ENCODE measurements at regions not wholly inside any gene's neighbourhood (a gene's known extent, or its start where the extent isn't known, plus 50 kb on each side); places are given as distances from the start of the nearest gene placed in this dataset.

- no TSS peak for BruUV-seq (replicated peaks)
- Histone ChIP-seq H3K4me1 (ENCODE audit: control insufficient read depth in 1 of 2, insufficient read depth in 2 of 2, low read length in 2 of 2) (no peaks in the 10 kb centered on the region), H2AFZ (ENCODE audit: low read depth, low read length, poor library complexity, severe bottlenecking) (no peak overlapping the region), H3K9ac (ENCODE audit: low read length) (no peak overlapping the region), H3K9me3 (ENCODE audit: control insufficient read depth in 1 of 2, insufficient read depth in 1 of 2, low read depth in 1 of 2, low read length in 2 of 2) (no peaks in the 10 kb centered on the region), H3K4me3 (replicated peaks in 1 of 2; ENCODE audit: low read depth in 1 of 2, low read length in 2 of 2) (no peak overlapping the region), H3K27ac (ENCODE audit: low read depth, low read length) (no peak overlapping the region), H3K9me2 (ENCODE audit: insufficient read depth) (no peaks in the 10 kb centered on the region), H3K27me3 (ENCODE audit: insufficient read depth, low read length) (no peaks in the 10 kb centered on the region), H4K20me1 (ENCODE audit: insufficient read depth) (no peaks in the 10 kb centered on the region), H3K79me2 (ENCODE audit: insufficient read depth, low read length) (no peaks in the 10 kb centered on the region), H3K36me3 (ENCODE audit: control insufficient read depth in 1 of 2, insufficient read depth in 2 of 2, low read length in 2 of 2) (no peaks in the 10 kb centered on the region), H3K4me2 (ENCODE audit: low read length) (no peak overlapping the region)
- TF ChIP-seq, protein P1, sequence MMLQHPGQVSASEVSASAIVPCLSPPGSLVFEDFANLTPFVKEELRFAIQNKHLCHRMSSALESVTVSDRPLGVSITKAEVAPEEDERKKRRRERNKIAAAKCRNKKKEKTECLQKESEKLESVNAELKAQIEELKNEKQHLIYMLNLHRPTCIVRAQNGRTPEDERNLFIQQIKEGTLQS (IDR thresholded peaks at IDR 0.05) = no peak
- TF ChIP-seq ZBTB33 (IDR thresholded peaks at IDR 0.05; ENCODE audit: extremely low read depth, insufficient replicate concordance, low read length) (no peak), ZNF274 (IDR thresholded peaks at IDR 0.05; ENCODE audit: low read depth, low read length) (no peak), ELF1 (IDR thresholded peaks at IDR 0.05; ENCODE audit: borderline replicate concordance, low read depth) (no peak), SIN3A (IDR thresholded peaks at IDR 0.05; ENCODE audit: low read depth) (no peak), RAD21 (IDR thresholded peaks at IDR 0.05; ENCODE audit: low read depth) (no peak), EGR1 (IDR thresholded peaks at IDR 0.05; ENCODE audit: low read depth) (no peak), EZH2 (IDR thresholded peaks at IDR 0.05) (no peak), JUND (IDR thresholded peaks at IDR 0.05) (no peak), ZFX (IDR thresholded peaks at IDR 0.05) (no peak), FOSL1 (IDR thresholded peaks at IDR 0.05; ENCODE audit: low read depth) (no peak), SP1 (IDR thresholded peaks at IDR 0.05; ENCODE audit: low read depth) (no peak), POLR2AphosphoS5 (IDR thresholded peaks at IDR 0.05; ENCODE audit: low read depth, low read length) (no peak), YY1 (IDR thresholded peaks at IDR 0.05; ENCODE audit: extremely low read depth, insufficient replicate concordance, low read depth, low read length) (no peak)
- TF ChIP-seq, protein P2, sequence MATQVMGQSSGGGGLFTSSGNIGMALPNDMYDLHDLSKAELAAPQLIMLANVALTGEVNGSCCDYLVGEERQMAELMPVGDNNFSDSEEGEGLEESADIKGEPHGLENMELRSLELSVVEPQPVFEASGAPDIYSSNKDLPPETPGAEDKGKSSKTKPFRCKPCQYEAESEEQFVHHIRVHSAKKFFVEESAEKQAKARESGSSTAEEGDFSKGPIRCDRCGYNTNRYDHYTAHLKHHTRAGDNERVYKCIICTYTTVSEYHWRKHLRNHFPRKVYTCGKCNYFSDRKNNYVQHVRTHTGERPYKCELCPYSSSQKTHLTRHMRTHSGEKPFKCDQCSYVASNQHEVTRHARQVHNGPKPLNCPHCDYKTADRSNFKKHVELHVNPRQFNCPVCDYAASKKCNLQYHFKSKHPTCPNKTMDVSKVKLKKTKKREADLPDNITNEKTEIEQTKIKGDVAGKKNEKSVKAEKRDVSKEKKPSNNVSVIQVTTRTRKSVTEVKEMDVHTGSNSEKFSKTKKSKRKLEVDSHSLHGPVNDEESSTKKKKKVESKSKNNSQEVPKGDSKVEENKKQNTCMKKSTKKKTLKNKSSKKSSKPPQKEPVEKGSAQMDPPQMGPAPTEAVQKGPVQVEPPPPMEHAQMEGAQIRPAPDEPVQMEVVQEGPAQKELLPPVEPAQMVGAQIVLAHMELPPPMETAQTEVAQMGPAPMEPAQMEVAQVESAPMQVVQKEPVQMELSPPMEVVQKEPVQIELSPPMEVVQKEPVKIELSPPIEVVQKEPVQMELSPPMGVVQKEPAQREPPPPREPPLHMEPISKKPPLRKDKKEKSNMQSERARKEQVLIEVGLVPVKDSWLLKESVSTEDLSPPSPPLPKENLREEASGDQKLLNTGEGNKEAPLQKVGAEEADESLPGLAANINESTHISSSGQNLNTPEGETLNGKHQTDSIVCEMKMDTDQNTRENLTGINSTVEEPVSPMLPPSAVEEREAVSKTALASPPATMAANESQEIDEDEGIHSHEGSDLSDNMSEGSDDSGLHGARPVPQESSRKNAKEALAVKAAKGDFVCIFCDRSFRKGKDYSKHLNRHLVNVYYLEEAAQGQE (IDR thresholded peaks at IDR 0.05; ENCODE audit: low read depth) = no peak
- TF ChIP-seq, protein P3, sequence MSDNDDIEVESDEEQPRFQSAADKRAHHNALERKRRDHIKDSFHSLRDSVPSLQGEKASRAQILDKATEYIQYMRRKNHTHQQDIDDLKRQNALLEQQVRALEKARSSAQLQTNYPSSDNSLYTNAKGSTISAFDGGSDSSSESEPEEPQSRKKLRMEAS (IDR thresholded peaks at IDR 0.05) = no peak
- intact Hi-C loops (cut with micrococcal nuclease) = no loop called here
- ATAC-seq = no peak
- RAD21 ChIA-PET (ENCODE audit: low non-redundant PET in 1 of 2, low total read pairs in 2 of 2, uncharacterized antibody in 2 of 2, unreplicated experiment in 2 of 2) = no interaction called here
- POLR2A ChIA-PET = no interaction called here
- no peak for DNase-seq (ENCODE audit: low read depth, low spot score)
- CTCF ChIA-PET = no interaction called here
These were observed 63.4 kb downstream of the ASCL1 start for GRCh38 chr12:103020839-103021238.

Data from HCT116 (cell line).